HG02798 (cell line): ENCODE measurements at regions not wholly inside any gene's neighbourhood (a gene's known extent, or its start where the extent isn't known, plus 50 kb on each side); places are given as distances from the start of the nearest gene placed in this dataset.

Experiments used
- ATAC-seq: cut with Tn5 transposase; IDR thresholded peaks from one replicate; pipeline ENCODE4 v1.9.1; 2021; ENCODE audit warnings: mild to moderate bottlenecking; ENCODE audit not compliant: unreplicated experiment, poor library complexity

- ATAC-seq, result no peak
These were observed 353.2 kb downstream of the CRPPA start for GRCh38 chr7:16068183-16068582.

DNA sequence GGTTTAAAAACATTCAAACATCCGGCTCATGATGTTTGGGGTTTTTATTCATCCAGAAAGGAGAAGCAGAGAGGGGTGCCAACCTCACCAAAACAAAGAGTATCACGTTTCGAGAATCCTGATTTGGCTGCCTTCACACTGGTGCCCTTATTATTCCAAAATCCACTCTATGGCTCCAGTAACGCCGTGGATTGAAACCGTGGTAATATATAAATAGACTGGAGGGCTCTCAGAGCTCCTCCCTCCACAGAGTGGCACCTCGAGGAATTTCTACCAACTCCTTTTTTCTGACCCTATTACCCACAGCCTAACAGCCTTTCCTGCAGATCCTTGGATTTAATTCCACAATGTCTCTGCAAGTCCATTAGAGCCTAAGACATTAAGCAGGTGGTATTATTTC, 353.6 kb downstream of the CRPPA start:
- ATAC-seq, result no peak

DNA sequence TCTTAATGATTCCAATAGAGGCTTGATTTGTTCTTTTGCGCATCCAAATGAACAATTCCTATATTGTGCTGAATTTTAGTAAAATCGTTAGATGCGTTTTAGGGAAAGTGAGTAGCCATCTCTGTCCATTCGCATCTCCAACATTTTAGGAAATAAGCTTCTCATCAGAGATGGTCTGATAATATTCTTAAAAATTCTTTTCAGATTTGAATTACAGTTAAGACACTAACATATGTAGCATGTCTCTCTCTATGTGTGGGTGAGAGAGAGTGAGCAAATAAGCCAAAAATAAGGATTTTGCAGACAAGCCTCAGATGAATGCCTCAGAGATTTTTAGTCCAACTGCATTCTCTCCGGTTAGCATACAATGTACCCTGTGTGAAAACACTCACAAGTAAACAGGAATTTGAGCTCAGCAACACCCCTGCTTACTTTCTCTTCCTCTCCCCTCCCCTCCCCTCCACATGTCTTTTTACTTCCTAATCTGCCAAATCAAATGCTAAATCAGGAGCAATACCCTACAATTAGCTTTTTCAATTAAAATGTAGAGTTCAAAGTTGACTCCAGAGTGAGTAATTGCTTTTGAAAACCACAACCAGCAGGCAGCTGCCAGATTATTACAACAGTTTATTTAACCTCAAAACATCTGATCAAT, 354.4 kb downstream of the CRPPA start:
- ATAC-seq, result no peak

GRCh38 chr7:16065939-16066338, 355.4 kb downstream of the CRPPA start:
- no peak for ATAC-seq

DNA sequence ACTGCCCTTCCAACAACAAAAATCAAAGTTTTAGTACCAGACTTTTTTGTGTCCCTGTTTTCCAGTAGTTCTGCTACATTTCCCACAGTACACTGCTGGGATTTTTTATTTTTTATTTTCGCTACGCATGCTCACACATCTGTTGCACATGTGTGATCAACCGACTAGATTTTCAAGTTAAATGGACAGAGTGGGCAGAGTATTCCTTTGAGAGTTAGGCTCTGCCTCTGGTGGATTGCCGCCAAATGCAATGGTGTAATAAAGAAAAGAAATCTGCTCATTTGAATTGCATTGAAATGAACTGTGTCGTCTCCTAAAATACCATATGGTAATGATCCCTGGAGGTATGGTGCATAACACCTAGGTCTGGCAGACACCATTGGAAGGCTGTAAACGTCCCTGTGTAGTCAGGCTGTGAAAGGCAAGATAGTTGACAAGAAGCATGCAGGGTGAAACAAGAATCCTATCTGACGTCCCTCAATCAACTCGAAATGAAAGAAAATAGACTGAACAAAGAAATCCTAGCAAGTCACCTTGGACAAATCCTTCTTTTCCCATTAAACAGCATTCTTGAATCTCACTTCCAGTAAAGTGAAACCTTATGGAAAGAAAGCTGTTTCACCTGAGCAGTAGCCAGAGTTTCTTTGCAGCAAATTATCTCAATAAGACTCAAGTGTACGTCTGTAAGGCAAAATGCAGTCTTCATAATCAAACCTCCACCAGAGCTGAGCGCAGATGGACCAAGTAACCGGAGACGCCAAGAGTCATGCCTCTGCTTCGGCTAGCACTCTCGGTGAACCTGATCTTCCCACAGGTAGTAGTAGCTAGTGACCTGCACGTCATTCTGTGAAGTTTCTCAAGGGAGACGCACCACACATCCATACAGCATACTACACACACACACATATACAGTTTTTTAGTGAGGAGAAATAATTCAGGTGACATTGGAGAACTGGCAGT, 357.3 kb downstream of the CRPPA start:
- no peak for ATAC-seq

GRCh38 chr7:16063221-16063620, 358.1 kb downstream of the CRPPA start:
- ATAC-seq, result no peak

GRCh38 chr7:16062269-16062668, 359.1 kb downstream of the CRPPA start:
- peak; percentile 15 for ATAC-seq

DNA sequence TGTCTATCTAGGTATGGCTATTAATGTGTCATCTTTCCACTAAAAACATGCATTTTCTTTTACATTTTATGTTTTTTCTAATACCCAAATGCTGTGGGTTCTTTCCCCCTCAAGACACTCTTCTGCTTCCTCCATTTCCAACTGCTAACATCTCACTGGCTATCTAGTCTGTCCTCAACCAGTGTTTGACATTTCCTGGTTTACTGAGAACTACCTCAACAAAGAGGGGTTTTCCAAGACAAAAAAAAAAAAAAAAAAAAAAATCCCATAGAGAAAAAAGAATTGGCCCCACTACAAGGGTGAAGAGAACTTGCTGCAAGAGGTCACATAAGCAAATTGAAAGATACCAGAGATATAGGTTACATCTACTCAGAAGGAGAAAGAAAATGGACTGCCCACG, 359.7 kb downstream of the CRPPA start:
- ATAC-seq, result peak; percentile 37

DNA sequence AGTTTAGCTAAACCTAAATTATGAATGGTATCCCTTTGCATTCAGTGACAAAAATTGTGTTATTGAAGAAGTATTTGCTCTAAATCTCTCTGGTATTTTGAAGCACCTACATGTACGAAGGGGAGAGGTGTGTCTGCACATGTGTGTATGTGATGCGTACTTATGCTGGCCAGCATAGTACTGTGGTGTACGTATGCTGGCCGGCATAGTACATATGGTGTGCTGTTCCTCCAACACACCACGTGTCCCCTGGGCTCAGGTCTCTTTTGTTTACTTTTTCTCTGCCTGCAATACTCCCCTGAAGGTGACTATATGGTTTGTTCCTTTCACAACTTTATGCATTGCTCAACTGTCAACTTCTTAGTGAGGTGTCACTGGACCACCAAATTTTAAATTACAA, 360.3 kb downstream of the CRPPA start:
- no peak for ATAC-seq

DNA sequence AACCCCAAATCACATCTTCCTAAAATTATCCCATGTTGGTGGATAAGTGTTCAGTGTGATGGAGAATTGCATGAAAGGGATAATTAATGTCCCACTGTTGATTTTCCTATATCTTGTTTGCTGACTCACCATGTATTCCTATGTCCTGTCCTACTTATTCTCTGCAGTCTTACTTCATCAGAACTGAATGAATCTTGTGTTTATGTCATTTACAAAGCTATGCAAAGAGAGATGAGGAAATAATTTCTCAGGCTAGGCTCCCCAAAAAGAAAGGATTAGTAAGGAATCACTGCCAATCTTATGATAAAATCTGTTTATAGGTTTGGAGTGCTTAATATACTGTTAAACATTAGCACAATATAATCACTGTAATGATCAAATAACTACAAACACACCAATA, 360.8 kb downstream of the CRPPA start:
- ATAC-seq, result no peak

DNA sequence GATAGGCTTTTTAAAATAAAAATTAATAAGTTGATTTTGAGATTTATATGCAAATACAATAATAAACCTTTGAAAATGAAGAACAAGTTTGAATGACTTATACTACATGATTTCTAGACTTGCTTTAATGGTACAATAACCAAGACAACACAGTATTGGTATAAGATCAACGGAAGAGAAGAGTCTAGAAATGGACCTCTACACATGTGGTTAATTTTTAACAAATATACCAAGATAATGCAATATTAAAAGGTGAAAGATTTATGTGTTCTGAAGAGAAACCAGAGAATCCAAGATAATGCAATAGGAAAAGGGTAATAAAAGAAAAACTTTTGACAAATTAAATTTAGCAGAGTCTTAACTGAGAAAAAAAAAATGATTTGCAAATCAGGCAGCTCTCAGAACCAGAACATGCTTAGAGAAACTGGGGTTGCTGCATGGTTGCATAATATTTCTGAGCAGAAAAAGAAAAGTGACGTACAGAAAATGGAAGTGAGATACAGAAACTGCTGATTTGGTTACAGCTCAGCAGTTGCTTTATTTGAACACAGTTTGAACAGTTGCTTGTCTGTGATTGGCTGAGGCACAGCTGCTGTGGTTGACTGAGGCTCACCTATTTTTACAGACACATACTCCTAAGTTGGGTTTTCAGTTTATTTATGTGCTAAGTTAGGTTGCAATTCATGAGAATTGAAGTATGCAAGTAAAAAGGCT, 365.9 kb downstream of the CRPPA start:
- peak; percentile 89 for ATAC-seq

DNA sequence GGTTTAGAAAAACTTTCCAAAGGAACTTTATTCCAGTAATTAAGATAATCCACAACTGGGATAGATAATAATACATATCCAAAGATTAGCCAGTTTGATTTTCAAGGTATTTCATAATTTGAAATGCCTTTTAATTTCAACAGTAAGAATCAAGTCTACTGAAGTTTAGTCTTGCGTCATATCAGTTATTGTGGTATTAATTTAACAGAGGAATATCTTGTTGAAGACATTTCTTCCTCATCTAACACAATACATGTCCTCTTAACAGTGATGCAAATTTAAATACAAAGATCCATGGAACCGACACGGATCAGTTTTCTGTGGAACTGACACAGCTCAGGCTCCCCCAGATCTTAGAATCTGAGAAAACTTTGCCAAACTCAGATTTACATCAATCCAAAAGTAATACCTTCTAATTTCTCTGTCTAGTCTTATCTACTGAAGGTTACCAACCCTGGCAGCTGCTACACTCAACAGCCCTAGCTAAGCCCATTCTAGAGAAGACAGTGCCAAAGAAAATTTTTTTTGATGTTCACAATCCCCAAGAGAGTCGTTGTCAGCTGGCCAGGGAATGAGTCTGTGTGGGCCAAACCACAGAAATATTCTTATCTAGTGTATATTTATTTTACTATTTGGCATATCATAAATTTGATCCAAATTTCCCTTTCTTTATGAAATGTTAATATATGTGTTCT, 365.2 kb upstream of the MEOX2 start:
- no peak for ATAC-seq

- ATAC-seq, result no peak
These were observed 359.6 kb upstream of the MEOX2 start for GRCh38 chr7:16046041-16046440.

DNA sequence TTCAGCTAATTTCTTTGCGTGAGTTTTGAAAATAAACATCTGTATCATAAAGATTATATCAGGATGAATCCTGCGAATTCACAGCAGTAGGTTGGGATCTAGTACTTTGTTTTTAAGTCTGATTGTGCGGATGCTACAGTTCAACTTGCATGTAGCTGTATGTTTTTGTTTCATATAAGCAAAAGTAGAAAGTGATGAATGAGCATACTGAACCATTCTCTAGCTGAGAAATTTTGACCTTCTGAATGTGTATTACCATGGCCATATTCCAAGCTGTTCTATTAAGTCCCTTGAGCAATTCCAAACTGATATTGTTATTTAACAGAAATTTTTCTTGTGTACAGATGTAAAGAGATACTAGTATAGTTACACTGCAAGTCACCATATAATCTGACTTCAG, 358.8 kb upstream of the MEOX2 start:
- no peak for ATAC-seq

DNA sequence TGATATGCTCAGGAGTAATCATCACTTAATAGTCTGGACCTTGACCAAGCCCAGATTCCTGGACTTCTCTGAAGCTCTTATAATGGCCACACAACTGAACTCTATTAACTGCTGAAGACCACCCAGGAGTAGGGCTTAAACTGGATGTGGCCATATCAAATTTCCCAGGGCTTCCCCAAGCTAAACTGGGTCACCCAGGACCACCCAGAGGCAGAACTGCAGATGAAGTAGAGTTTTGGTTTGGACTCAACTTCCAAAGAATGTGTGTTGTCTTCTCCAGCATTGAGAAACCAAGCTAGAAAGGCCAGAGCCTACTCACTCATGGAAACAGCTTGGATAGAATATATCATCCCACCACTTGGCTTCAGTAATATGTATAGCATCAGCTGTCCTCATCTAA, 358.2 kb upstream of the MEOX2 start:
- no peak for ATAC-seq

- no peak for ATAC-seq
These were observed 353.9 kb upstream of the MEOX2 start for GRCh38 chr7:16040346-16040745.

GRCh38 chr7:16038906-16039305, 352.4 kb upstream of the MEOX2 start:
- ATAC-seq, result no peak

- ATAC-seq, result no peak
These were observed 348.9 kb upstream of the MEOX2 start for GRCh38 chr7:16035392-16035791.

GRCh38 chr7:16034866-16035265, 348.4 kb upstream of the MEOX2 start:
- ATAC-seq, result no peak

DNA sequence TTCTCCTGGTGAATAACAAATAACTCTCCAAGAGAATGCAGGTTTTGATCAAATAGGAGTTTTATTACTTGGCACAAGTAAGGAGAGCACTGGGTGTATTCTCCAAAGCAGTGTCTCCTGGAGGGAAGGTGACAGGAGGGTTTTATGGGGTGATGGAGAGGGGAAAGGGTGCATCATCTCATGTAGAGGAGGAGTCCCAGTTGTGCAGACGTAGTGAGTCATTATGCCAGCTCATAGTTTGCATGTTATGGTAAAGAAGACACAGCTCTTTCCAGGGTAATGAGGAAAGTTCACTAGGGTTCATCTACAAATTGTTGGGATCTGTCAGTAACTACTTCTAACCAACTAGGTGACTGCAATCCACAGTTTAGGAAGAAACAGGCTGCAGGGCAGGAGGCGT, 347.9 kb upstream of the MEOX2 start:
- ATAC-seq, result no peak

DNA sequence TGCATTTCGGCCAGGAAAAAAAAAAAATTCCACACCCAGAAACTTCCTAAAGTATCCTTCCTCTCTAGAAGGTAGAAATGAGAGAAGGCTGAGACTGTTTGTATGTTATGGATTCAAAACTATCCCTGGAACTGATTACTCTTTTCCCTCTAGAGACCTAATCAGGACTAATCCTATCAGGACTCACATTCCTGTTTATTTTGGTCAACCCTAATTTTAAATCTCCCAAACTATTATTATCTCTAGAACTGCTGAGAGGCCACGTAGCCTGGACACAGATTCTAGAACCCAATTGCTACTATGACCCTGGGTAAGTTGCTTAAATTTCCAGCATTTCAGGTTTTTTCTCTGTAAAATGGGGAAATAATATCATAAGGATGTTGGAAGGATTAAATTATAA, 346.8 kb upstream of the MEOX2 start:
- no peak for ATAC-seq
